ENCODE measurements at regions not wholly inside any gene's neighbourhood (a gene's known extent, or its start where the extent isn't known, plus 50 kb on each side); places are given as distances from the start of the nearest gene placed in this dataset.

DNA sequence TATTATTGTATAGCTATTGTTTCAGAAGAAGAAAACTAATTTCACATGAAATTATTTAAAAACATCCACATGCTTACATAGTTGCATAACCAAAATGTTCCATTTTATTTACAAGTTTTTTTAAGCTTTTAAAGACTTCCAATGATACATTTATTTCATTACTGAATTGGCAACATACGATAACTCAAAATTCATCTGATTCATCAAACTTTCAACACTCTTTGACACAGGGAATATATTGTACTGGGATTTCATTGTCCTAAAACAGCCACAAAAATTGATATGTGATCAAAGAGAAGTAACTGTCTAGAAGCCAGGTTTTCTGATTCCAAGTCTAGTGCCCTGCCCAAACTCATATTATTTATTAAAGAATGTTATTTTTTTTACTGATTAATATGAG, 131.4 kb upstream of the USP24 start:
- intact Hi-C loops (cut with DNase I), result no loop called here
- WGBS, 2 donors, result 86 to 88% methylated on average over 1 of the region's 1 CpG
- H3K9me3 ChIP-seq, result no peaks in the 10 kb centered on the region
- H3K4me3 ChIP-seq, result no peak overlapping the region
- ATAC-seq, result no peak
- H3K36me3 ChIP-seq (replicated peaks in 1 of 2; ENCODE audit: insufficient read depth in 1 of 2, low read depth in 2 of 2), result no peaks in the 10 kb centered on the region
- H3K27ac ChIP-seq, result no peak overlapping the region
- H3K4me1 ChIP-seq, result no peaks in the 10 kb centered on the region
- TF ChIP-seq, protein P1, sequence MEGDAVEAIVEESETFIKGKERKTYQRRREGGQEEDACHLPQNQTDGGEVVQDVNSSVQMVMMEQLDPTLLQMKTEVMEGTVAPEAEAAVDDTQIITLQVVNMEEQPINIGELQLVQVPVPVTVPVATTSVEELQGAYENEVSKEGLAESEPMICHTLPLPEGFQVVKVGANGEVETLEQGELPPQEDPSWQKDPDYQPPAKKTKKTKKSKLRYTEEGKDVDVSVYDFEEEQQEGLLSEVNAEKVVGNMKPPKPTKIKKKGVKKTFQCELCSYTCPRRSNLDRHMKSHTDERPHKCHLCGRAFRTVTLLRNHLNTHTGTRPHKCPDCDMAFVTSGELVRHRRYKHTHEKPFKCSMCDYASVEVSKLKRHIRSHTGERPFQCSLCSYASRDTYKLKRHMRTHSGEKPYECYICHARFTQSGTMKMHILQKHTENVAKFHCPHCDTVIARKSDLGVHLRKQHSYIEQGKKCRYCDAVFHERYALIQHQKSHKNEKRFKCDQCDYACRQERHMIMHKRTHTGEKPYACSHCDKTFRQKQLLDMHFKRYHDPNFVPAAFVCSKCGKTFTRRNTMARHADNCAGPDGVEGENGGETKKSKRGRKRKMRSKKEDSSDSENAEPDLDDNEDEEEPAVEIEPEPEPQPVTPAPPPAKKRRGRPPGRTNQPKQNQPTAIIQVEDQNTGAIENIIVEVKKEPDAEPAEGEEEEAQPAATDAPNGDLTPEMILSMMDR (IDR thresholded peaks at IDR 0.05), result no peak
- no peak for TF ChIP-seq POLR2A (IDR thresholded peaks at IDR 0.05)
- H3K27me3 ChIP-seq, result no peaks in the 10 kb centered on the region
- DNase-seq, result no peak

DNA sequence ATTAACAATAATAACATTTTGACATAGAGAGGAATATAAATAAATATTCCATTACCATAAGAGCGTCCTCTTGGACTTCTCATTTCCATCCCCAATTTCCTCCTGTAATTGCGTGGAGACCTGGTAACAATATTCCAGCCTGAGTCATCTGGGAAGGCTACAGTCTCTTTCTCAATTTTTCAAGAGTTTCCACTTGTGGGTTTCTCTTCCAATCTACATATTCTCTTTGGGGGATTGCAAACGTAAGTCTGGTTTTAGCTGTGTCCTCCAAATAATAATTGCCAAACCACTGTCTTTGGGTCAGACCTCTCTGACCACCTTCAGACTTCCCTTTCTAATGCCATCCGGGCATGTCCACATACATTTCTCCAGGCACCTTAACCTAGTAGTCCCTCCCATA, 124.5 kb upstream of the USP24 start:
- Histone ChIP-seq H3K4me1 (no peaks in the 10 kb centered on the region), H3K36me3 (replicated peaks in 1 of 2; ENCODE audit: insufficient read depth in 1 of 2, low read depth in 2 of 2) (no peaks in the 10 kb centered on the region), H3K4me3 (no peak overlapping the region), H3K9me3 (no peaks in the 10 kb centered on the region), H3K27me3 (no peaks in the 10 kb centered on the region), H3K27ac (no peak overlapping the region)
- no peak for ATAC-seq
- no peak for DNase-seq
- intact Hi-C loops (cut with DNase I), result no loop called here
- no peak for TF ChIP-seq POLR2A (IDR thresholded peaks at IDR 0.05)
- TF ChIP-seq, protein P1 (IDR thresholded peaks at IDR 0.05), result no peak
- WGBS, 2 donors, result 87 to 93% methylated on average over 4 of the region's 4 CpGs

DNA sequence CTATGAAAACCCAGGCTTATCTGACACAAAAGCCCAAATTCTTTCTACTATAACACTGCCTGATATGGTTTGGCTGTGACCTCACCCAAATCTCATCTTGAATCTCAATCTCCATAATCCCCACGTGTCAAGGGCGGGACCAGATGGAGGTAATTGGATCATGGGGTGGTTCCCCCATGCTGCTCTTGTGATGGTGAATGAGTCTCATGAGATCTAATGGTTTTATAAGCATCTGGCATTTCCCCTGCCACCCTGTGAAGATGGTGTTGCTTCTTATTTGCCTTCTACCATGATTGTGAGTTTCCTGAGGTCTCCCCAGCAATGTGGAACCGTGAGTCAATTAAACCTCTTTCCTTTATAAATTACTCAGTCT, 123.3 kb upstream of the USP24 start:
- TF ChIP-seq, protein P1 (IDR thresholded peaks at IDR 0.05), result no peak
- TF ChIP-seq POLR2A (IDR thresholded peaks at IDR 0.05), result no peak
- Histone ChIP-seq H3K36me3 (replicated peaks in 1 of 2; ENCODE audit: insufficient read depth in 1 of 2, low read depth in 2 of 2) (no peaks in the 10 kb centered on the region), H3K4me3 (no peak overlapping the region), H3K27me3 (no peaks in the 10 kb centered on the region), H3K27ac (no peak overlapping the region), H3K4me1 (no peaks in the 10 kb centered on the region), H3K9me3 (no peaks in the 10 kb centered on the region)
- ATAC-seq, result no peak
- DNase-seq, result no peak
- 35 to 54% methylated on average over 3 of the region's 3 CpGs for WGBS, 2 donors
- intact Hi-C loops (cut with DNase I), result no loop called here

GRCh38 chr1:55337801-55338447, 122.8 kb upstream of the USP24 start:
- no peak overlapping the region for H3K4me3 ChIP-seq
- H3K4me1 ChIP-seq, result no peaks in the 10 kb centered on the region
- no peaks in the 10 kb centered on the region for H3K27me3 ChIP-seq
- ATAC-seq, result no peak
- WGBS, 2 donors, result 30 to 40% methylated on average over 5 of the region's 5 CpGs
- no peak overlapping the region for H3K27ac ChIP-seq
- intact Hi-C loops (cut with DNase I), result no loop called here
- no peaks in the 10 kb centered on the region for H3K36me3 ChIP-seq (replicated peaks in 1 of 2; ENCODE audit: insufficient read depth in 1 of 2, low read depth in 2 of 2)
- peak in 2 of 4 donors; percentile 17 to 22 for DNase-seq
- no peak for TF ChIP-seq POLR2A (IDR thresholded peaks at IDR 0.05)
- TF ChIP-seq, protein P1 (IDR thresholded peaks at IDR 0.05), result peak in 5 of 7 experiments; percentile 14 to 45 (median 28)
- H3K9me3 ChIP-seq, result no peaks in the 10 kb centered on the region

GRCh38 chr1:55334797-55335196, 119.6 kb upstream of the USP24 start:
- intact Hi-C loops (cut with DNase I), result no loop called here
- no peak for DNase-seq
- ATAC-seq, result no peak
- no peaks in the 10 kb centered on the region for H3K4me1 ChIP-seq
- 72% methylated on average over 6 of the region's 6 CpGs; no CpG with 5 or more reads in 1 of the 2 donors for WGBS, 2 donors
- no peaks in the 10 kb centered on the region for H3K9me3 ChIP-seq
- no peaks in the 10 kb centered on the region for H3K36me3 ChIP-seq (replicated peaks in 1 of 2; ENCODE audit: insufficient read depth in 1 of 2, low read depth in 2 of 2)
- TF ChIP-seq, protein P1 (IDR thresholded peaks at IDR 0.05), result no peak
- TF ChIP-seq POLR2A (IDR thresholded peaks at IDR 0.05), result no peak
- no peak overlapping the region for H3K4me3 ChIP-seq
- H3K27me3 ChIP-seq, result no peaks in the 10 kb centered on the region
- no peak overlapping the region for H3K27ac ChIP-seq
